ENCODE measurements at regions not wholly inside any gene's neighbourhood (a gene's known extent, or its start where the extent isn't known, plus 50 kb on each side); places are given as distances from the start of the nearest gene placed in this dataset.

DNA sequence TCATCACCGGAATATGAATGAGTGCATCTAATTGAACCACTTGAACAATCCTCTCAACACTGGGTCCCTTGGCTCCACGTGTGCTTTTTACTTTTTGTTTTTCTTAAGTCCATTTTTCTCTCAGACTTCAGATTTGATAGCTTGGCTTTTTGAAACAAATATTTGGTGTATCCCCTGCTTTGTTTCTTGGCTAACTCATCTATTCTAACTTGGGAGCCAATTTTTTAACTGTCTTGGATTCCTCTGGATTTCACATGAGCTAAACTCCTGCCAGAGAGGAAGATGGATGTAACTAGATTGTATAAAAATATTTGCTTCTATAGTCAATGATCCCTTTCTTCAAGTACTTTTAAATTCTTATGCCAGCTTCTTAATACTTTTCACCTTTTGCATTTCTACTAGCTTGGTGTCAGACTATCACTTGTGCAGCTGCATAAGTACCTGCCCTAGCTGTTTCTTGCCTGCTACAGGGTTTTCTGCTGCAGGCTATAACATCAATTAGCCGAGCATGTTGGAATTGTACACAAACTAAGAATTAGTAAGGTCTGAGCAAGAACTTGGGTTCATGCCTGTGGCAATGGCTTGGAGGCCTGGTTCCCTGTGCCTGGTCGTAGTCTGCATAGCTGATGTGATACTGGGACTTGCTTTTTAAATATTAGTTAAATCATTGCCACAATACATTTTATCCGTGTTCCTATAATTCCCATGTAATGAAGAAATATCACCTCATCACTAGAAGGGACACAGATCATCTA, 281.5 kb downstream of the EN1 start:
- TF ChIP-seq, protein P1, sequence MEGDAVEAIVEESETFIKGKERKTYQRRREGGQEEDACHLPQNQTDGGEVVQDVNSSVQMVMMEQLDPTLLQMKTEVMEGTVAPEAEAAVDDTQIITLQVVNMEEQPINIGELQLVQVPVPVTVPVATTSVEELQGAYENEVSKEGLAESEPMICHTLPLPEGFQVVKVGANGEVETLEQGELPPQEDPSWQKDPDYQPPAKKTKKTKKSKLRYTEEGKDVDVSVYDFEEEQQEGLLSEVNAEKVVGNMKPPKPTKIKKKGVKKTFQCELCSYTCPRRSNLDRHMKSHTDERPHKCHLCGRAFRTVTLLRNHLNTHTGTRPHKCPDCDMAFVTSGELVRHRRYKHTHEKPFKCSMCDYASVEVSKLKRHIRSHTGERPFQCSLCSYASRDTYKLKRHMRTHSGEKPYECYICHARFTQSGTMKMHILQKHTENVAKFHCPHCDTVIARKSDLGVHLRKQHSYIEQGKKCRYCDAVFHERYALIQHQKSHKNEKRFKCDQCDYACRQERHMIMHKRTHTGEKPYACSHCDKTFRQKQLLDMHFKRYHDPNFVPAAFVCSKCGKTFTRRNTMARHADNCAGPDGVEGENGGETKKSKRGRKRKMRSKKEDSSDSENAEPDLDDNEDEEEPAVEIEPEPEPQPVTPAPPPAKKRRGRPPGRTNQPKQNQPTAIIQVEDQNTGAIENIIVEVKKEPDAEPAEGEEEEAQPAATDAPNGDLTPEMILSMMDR (conservative IDR thresholded peaks at IDR 0.05) = no peak
- TF ChIP-seq ZFX (IDR thresholded peaks at IDR 0.05) = no peak
